PC-9 (cell line): ENCODE measurements at regions not wholly inside any gene's neighbourhood (a gene's known extent, or its start where the extent isn't known, plus 50 kb on each side); places are given as distances from the start of the nearest gene placed in this dataset.

Source experiments
- BruUV-seq: library from RNA; stranded (reverse); fragments of 400-500 nt; replicated peaks from 2 replicates; lab custom pipeline; 2021; lab: Mats Ljungman, UMichigan
- CTCF ChIA-PET: fragments of 300-600 bp; sonication (Branson Sonifier 250); formaldehyde crosslinking; loops from one replicate; lab custom pipeline; 2022; ENCODE audit warnings: antibody characterized with exemption; lab: Charles Lee
- POLR2A ChIA-PET: fragments of 300-600 bp; sonication (Branson Sonifier 250); formaldehyde crosslinking; loops from one replicate; lab custom pipeline; 2022; ENCODE audit warnings: antibody characterized with exemption; ENCODE audit not compliant: unreplicated experiment; lab: Charles Lee
- DNase-seq, 2 experiments: peaks; one replicate each; pipeline versions ENCODE4 v3.0.0 to v3.0.0-alpha.2; 2015 to 2022; ENCODE audit warnings: mixed read lengths in 1 of 2
- H2AFZ ChIP-seq: fragments of 200-600 bp; sonication (generic); 2 replicates; pipeline ENCODE4 v1.8.1; 2017; ENCODE audit warnings: antibody characterized with exemption
- H3F3A ChIP-seq: fragments of 200-600 bp; sonication (generic); 2 replicates; pipeline ENCODE4 v1.8.1; 2017; ENCODE audit warnings: antibody characterized with exemption, mild to moderate bottlenecking, low read depth; ENCODE audit not compliant: insufficient read depth
- H3K27ac ChIP-seq: fragments of 200-600 bp; sonication (generic); 2 replicates; pipeline ENCODE4 v1.6.1; 2016; ENCODE audit warnings: mixed run types
- H3K27me3 ChIP-seq: fragments of 200-600 bp; sonication (generic); 2 replicates; pipeline ENCODE4 v1.6.1; 2016; ENCODE audit warnings: low read depth, mixed run types; ENCODE audit not compliant: insufficient read depth
- H3K36me3 ChIP-seq: fragments of 200-600 bp; sonication (generic); 2 replicates; pipeline ENCODE4 v1.6.1; 2016; ENCODE audit warnings: low read depth, mixed run types
- H3K4me1 ChIP-seq: fragments of 200-600 bp; sonication (generic); replicated peaks from 2 replicates; pipeline ENCODE4 v1.6.1; 2016; ENCODE audit warnings: mixed run types; ENCODE audit not compliant: insufficient read depth
- H3K4me2 ChIP-seq: fragments of 200-600 bp; sonication (generic); 2 replicates; pipeline ENCODE4 v1.6.1; 2017; ENCODE audit warnings: mixed run types
- H3K4me3 ChIP-seq: fragments of 200-600 bp; sonication (generic); 2 replicates; pipeline ENCODE4 v1.6.1; 2016; ENCODE audit warnings: mixed run types
- H3K79me2 ChIP-seq: fragments of 200-600 bp; sonication (generic); 2 replicates; pipeline ENCODE4 v1.6.1; 2017; ENCODE audit warnings: low read depth, mixed run types
- H3K9me2 ChIP-seq: fragments of 200-600 bp; sonication (generic); 2 replicates; pipeline ENCODE4 v1.8.1; 2017; ENCODE audit warnings: mild to moderate bottlenecking; ENCODE audit not compliant: insufficient read depth
- H3K9me3 ChIP-seq: fragments of 200-600 bp; sonication (generic); 2 replicates; pipeline ENCODE4 v1.8.1; 2016; ENCODE audit warnings: low read depth; ENCODE audit not compliant: insufficient read depth
- H4K20me1 ChIP-seq: fragments of 200-600 bp; sonication (generic); 2 replicates; pipeline ENCODE4 v1.8.1; 2017; ENCODE audit not compliant: insufficient read depth
- CTCF ChIP-seq: fragments of 200-600 bp; sonication (generic); conservative IDR thresholded peaks from 2 replicates; pipeline ENCODE4 v1.6.1; 2017; ENCODE audit warnings: mixed run types, antibody characterized with exemption, mild to moderate bottlenecking, moderate library complexity
- EZH2 ChIP-seq: fragments of 200-600 bp; sonication (generic); IDR thresholded peaks from 2 replicates; pipeline ENCODE4 v1.8.0; 2017; ENCODE audit warnings: antibody characterized with exemption, low read depth
- intact Hi-C: fragments of 100-400 bp; cut with micrococcal nuclease; formaldehyde crosslinking; loops from one replicate; pipeline ENCODE4 v1.10.0; 2022; ENCODE audit not compliant: unreplicated experiment

- TF ChIP-seq EZH2, result no peak
- no peak for TF ChIP-seq CTCF
- no peaks in the 10 kb centered on the region for H3K79me2 ChIP-seq
- CTCF ChIA-PET, result no interaction called here
- BruUV-seq, result no TSS peak
- no peaks in the 10 kb centered on the region for H3F3A ChIP-seq
- no peaks in the 10 kb centered on the region for H4K20me1 ChIP-seq
- no peak overlapping the region for H2AFZ ChIP-seq
- no peaks in the 10 kb centered on the region for H3K36me3 ChIP-seq
- no peaks in the 10 kb centered on the region for H3K9me2 ChIP-seq
- DNase-seq, result no peak
- no peak overlapping the region for H3K4me2 ChIP-seq
- POLR2A ChIA-PET, result no interaction called here
- no peak overlapping the region for H3K27ac ChIP-seq
- no peaks in the 10 kb centered on the region for H3K4me1 ChIP-seq
- H3K9me3 ChIP-seq, result no peaks in the 10 kb centered on the region
- H3K27me3 ChIP-seq, result no peaks in the 10 kb centered on the region
- intact Hi-C loops, result no loop called here
- no peak overlapping the region for H3K4me3 ChIP-seq
Observed at GRCh38 chr10:106255111-106255678, 909.3 kb downstream of the SORCS1 start.

GRCh38 chr10:106254071-106254470 is 910.4 kb downstream of the SORCS1 start:
- no peaks in the 10 kb centered on the region for H3F3A ChIP-seq
- no peak overlapping the region for H3K27ac ChIP-seq
- H3K36me3 ChIP-seq, result no peaks in the 10 kb centered on the region
- no peaks in the 10 kb centered on the region for H3K9me2 ChIP-seq
- CTCF ChIA-PET, result interaction anchor here (0.6 kb wide), 1 partner anchor 27 kb away, joined by 7 read pairs; no protein-coding TSS in a partner anchor
- H2AFZ ChIP-seq, result no peak overlapping the region
- H3K27me3 ChIP-seq, result no peaks in the 10 kb centered on the region
- BruUV-seq, result no TSS peak
- no peaks in the 10 kb centered on the region for H4K20me1 ChIP-seq
- intact Hi-C loops, result no loop called here
- no peak for DNase-seq
- no peak overlapping the region for H3K4me2 ChIP-seq
- H3K4me3 ChIP-seq, result no peak overlapping the region
- no peak for TF ChIP-seq CTCF
- TF ChIP-seq EZH2, result no peak
- no peaks in the 10 kb centered on the region for H3K9me3 ChIP-seq
- no peaks in the 10 kb centered on the region for H3K4me1 ChIP-seq
- no peaks in the 10 kb centered on the region for H3K79me2 ChIP-seq
- POLR2A ChIA-PET, result no interaction called here

GRCh38 chr10:106252541-106252940 is 912.0 kb downstream of the SORCS1 start:
- no peak overlapping the region for H2AFZ ChIP-seq
- intact Hi-C loops, result no loop called here
- no peaks in the 10 kb centered on the region for H3K9me2 ChIP-seq
- H3K36me3 ChIP-seq, result no peaks in the 10 kb centered on the region
- H3K27me3 ChIP-seq, result no peaks in the 10 kb centered on the region
- POLR2A ChIA-PET, result no interaction called here
- TF ChIP-seq CTCF (no peak), EZH2 (no peak)
- CTCF ChIA-PET, result no interaction called here
- no peaks in the 10 kb centered on the region for H4K20me1 ChIP-seq
- no peaks in the 10 kb centered on the region for H3K9me3 ChIP-seq
- H3K27ac ChIP-seq, result no peak overlapping the region
- H3K4me1 ChIP-seq, result no peaks in the 10 kb centered on the region
- no peaks in the 10 kb centered on the region for H3K79me2 ChIP-seq
- no TSS peak for BruUV-seq
- DNase-seq, result no peak
- H3K4me3 ChIP-seq, result no peak overlapping the region
- H3K4me2 ChIP-seq, result no peak overlapping the region
- no peaks in the 10 kb centered on the region for H3F3A ChIP-seq
